ENCODE measurements at regions not wholly inside any gene's neighbourhood (a gene's known extent, or its start where the extent isn't known, plus 50 kb on each side); places are given as distances from the start of the nearest gene placed in this dataset.

DNA sequence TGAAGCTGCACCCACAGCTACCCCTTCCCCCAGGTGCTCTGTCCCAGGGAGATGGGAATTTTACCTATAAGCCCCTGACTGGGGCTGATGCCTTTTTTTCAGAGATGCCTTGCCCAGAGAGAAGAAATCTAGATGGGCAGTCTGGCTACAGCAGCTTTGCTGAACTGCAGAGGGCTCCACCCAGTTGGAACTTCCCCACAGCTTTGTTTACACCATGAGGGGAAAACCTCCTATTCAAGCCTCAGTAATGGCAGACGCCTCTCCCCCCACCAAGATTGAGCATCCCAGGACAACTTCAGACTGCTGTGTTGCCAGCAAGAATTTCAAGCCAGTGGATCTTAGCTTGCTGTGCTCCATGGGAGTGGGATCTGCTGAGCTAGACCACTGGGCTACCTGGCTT lies 122.6 kb upstream of the MOCS1 start:
- DNase-seq = no peak

DNA sequence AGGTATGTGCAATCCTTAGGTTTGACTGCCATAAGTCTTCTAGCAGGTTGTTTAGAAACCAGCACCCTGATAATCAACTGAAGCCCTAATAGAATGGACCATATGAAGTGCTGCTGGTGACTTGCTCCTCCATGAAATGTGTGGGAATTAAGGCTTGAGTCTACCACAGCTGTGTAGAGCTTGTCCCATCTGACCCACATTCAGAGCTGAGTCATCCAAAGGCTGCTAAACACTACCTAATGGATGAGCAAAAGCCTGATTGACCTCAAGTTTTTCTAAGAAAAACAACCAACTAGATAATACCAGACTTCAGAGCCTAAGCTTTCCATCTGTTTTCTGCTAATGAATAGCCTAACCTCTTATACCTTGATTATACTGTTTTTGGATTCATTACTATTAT lies 120.3 kb upstream of the MOCS1 start:
- DNase-seq = no peak

DNA sequence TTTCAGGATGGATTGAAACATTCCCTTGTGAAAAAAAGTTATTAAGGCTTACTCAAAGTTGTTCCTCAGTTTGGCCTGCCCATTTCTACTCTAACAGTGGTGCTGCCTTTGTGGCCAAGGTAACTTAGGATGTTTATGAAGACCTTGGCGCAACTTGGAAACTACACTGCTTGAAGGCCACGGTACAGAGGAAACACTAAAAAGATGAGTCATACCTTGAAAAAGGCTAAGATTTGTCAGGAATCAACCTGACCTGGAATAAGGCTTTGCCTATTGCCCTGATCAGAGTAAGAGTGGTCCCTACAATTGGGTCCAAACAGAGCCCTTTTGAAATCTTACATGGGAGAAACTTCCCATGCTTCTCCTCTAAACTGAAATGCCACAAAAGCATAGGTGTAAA lies 119.9 kb upstream of the MOCS1 start:
- no peak for DNase-seq

DNA sequence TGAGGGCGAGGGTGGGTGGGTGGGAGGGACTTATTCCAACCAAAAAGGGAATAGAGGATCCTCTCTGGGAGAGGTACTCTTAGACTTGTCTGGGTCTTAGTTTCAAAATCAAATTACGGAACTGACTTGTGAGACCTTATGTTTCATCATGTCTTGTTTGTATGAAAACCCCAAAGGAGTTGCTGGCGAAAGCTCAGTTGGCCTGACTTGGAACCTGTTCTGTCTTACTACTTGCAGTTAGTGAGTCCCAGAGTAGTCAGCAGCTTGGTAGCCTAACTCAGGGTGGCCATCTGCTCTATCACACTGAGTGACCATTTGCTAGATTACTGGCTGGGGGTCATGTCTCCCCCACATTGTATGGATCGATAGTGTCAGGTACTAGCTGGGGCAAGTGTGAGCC lies 114.9 kb upstream of the MOCS1 start:
- no peak for DNase-seq

DNA sequence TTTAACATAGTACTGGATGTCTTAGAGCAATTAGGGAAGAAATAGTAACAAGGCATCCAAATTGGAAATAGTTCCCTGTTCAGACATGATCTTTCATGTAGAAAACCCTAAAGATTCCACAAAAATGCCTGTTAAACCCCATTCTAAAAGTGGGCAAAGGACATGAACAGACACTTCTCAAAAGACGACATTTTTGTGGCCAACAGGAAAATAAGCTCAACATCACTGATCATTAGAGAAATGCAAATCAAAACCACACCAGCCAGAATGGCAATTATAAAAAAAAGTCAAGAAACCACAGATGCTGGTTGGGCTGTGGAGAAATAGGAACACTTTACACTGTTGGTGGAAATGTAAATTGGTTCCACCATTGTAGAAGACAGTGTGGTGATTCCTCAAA lies 109.9 kb upstream of the MOCS1 start:
- no peak for DNase-seq

DNA sequence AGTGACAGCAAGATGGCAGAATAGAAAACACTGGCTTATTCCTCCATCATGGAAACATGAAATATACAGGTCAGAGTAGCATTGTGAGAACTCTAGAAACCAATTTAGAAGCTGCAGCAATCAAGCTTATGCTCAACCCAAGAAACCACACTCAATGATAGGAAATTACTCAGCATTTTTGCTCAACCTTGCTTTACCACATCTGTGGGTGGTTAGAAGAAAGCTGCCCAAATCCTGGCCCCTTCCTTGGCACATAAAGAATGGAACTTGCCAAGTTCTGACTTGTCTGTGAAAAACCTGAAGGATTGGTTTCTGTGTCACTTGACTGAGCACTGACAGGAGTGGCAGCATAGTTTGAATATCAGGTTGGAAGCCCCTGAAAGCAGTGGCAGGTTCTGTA lies 108.0 kb upstream of the MOCS1 start:
- DNase-seq = no peak

DNA sequence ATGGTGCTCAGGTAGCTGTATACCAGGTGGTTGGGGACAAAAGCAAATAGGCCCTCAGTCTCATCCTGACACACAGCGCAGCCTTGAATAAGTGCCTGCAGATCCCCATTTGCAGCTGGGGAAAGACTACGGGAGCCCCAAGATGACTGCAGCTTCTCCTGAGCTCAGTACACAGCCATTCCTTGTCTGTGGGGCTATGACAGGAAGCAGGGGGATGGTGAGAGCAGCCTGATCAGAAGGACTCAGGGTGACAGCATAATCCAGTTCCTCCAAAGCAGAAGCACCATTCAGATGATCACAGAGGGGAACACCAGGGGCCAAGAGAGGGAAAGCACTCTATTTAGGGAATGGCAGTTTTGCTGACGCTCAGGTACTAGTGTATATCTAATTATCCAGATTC lies 104.8 kb upstream of the MOCS1 start:
- no peak for DNase-seq

DNA sequence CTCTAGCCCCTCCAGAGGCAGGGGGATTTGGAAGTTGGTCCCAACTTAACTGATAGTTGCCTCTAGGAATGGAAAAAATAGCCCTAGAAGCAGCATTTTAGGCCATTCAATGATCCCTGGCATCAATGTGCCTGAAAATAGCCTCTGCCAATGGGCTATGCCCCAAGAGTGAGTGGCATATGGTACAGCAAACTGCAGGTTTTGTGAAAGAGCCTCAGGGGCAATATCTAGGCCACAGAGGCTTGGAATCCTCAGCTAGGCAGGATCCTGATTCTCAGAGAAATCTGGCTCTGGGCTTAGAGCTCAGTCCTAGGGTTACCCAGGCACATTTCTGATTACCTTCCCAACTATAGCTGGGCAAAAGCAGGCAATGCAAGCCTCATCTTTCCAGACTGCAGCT lies 104.4 kb upstream of the MOCS1 start:
- DNase-seq = no peak

DNA sequence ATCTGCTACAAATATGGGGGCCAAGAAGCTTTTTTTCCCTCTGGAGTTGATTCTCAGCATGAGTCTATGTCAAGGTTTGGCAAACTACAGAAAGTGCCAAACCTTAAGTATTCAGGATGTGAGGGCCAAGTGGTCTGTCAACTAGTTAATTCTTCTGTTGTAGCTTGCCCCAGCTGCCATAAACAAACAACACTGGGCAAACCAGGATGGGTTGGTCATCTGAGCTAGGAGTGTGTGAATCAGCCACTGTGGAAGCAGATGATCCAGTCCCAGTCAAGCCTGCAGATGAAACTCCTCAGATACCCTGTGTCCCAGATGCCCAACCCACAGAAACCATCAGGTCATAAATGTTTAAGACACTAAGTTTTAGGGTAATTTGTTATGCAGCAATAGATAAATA lies 103.0 kb upstream of the MOCS1 start:
- DNase-seq = no peak

DNA sequence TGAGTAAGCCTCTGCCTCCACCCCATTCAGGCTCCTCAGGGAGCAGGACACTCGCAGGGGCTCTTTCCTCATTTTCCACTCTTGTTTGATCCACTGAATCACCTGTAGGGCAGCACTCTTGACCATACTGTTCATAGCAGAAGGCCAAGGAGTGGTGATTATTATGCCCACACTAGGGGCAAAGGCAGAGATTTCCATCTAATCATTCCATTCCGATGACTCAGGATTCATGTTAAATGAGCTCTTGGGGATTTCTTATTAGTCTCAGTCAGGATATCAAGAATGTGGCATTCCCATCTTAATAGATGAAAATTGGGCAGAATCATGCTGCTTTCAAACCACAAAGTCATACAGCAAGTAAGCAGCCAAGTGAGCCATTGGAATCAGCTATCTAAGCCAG lies 101.9 kb upstream of the MOCS1 start:
- no peak for DNase-seq

DNA sequence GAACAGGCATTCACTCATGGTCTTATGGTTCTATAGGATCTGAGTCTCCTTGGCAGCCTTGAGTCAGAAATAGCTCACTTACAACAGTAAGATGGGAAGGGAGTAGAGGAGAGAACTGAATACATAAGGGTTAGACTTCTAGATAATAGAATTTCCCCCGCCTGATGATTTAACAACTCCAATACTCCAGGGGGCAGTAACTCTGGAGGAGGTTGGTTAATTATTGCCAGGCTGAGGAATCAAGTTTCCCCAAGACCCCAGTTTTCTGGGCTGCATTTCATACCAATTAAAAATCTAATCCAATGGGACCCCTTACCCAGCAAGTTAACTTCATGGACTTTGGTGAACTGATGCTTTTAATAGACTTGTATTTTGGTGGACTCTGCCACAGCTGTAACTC lies 94.2 kb upstream of the MOCS1 start:
- no peak for DNase-seq

DNA sequence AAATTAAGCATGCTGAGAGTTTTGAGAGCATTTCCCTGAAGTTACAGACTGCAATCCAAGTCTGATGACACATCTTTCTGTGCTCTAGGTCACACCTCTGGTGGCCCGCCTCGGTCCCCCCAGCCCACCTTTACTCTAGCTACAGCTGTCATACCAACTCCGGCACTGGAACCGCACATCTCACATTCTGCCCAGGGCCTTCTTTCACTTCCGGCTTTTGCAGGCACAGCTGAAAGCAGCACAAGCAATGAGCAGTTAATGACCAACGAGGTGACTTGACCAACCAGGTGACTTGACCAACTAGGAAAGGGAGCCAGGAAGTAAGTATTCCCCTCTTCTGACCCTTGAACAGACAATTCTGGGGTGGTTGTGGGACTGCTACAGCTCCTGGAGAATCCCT lies 88.6 kb upstream of the MOCS1 start:
- no peak for DNase-seq

DNA sequence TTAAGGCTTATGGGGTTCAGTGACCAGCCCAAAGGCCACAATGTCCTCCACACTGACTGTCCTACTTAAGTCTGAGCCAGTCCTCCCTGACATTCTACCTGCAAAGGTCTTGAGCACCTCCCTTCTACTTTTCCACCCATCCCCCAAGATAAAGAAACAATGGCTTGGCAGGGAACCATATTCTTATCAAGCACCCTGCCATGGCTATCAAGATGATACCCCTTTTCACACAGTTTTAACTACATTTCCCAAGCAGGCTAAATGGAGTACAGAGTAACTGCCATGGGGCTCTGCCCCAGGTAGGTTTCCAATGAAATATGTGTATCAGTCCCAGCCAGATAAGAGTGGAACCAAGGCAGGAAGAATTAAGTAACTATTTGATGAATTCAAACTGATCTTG lies 85.9 kb upstream of the MOCS1 start:
- DNase-seq = no peak

DNA sequence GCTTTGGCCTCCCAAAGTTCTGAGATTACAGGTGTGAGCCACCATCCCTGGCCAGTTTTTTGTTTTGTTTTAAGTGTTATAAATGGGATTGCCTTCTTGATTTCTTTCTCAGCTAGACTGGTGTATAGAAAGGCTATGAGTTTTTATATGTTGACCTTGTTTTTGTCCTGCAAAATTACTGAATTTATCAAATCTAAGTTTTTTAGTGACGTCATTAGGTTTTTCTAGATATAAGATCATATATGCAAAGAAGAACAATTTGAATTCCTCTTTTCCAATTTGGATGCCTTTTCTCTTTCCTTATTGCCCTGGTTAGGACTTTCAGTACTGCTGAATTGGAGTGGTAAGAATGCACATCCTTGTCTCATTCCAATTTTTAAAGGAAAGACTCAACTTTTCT lies 81.3 kb upstream of the MOCS1 start:
- no peak for DNase-seq

DNA sequence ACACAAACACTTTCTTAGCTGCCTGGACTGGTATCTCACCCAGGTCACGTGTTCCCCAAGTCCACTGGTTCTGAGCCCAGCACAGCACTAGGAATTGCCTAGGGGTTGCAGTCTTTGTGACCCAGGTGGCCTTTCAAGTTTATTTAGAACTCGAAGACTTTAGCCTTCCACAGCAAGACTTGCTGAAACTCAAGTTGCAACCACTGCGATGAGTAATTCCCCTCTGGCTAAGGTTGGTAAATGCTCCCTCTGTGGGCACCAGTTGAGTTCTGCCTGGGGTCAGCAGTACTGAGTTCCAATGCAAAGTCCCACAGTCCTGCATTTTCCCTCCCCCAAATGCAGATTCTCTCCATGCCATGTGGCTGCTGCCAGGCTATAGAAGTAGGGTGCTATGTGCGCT lies 77.6 kb upstream of the MOCS1 start:
- no peak for DNase-seq

DNA sequence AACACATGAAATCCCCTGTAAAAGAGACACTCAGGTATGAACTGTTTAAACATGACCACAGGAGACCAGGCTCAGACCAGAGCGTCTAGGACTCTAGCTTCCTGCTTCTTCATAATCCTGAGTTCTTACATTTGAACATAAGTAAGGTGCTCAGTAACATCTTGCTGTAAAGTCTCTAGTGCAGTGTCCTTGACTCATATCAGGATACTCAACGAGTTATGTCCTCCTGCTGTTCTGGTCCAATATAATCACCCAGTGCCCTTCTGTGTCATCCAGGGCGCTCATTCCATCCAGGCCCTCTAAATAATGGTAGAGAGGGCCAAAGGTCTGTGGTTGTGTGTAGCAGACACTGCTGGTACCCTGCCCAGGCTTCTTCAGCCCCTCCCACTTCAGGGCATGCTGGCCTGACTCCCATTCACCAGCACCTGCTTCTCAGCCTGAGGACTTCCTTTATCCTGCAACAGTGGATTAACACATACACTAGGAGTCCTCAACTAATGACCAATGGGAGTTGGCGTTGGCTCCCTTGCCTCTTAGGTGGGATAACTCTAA lies 66.8 kb upstream of the MOCS1 start:
- no peak for DNase-seq

DNA sequence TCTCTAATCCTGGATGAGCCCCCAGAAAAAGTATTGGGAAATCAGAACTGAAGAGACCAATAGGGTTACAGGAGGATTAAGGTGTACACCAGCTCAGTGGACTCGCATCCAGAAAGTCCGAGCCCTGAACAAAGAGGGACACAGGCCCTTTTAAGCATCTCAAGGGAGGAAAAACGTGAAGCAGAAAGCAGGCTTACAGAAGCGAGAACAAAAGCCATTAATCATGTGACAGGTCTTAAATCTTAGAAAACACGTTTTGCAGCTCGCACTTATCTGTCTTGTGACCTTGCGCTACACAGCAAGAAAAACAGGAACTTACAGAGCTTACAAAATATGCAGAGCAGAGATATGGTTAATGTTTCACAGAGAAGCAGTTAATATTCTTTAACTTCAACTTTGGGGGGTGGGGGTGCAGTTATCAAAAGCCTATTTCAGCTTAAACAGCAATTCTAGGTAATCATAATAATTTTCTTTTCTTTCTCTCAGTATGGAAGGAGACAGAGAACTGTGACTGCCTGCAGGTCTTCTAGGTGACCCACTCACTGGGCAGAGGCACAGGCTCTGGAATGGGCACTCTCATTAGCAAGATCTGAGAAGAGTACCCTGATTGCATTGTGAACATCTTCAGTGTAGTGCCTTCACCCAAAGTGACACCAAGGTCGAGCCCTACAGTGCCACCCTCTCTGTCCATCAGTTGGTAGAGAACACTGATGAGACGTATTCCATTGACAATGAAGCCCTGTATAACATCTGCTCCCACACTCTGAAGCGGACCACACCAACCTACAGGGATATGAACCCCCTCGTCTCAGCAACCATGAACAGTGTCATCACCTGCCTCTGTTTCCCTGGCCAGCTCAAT lies 65.0 kb upstream of the MOCS1 start:
- no peak for DNase-seq

DNA sequence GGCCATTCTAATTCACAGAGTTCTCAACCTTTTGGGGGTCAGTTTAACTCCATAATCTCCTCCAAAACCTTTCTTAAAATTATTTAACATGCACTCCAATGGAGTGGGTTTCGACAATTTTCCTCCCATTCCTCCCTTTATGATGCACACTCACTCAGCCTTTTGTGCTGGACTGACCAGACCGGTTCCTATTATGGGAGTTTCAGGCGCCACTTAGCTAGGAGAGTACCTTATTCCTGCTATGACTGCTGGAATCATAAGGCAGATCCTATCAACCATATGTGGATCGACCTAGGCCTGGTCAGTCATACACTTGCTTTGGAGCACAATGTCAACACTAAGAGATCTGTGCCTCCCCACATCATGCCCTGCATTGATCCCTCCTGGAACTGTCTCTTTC lies 63.9 kb upstream of the MOCS1 start:
- no peak for DNase-seq

DNA sequence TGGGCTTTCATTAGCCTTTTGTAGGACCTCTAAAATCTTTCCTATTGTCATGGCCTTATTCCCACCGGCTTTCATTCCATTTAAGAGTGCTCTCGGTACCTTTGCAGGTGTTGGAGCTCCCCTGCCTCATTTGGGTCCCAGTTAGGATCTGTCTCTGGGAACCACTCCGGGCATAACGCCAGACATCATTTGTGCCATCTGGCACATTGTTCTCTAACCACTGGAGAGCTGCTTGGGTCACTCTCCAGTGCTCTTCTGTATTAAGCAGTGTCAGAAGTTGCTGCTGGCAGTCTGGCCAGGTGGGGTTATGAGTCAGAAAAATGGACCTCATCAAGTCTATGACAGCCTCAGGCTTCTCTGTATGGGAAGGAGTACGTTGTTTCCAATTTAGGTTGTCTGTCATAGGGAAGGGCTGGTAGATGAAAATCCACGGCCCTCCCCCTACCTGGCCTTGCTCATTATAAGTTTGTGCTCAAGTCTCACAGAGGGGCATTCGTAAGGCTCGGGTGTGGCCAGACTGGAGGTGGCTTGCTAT lies 62.9 kb upstream of the MOCS1 start:
- DNase-seq = no peak

DNA sequence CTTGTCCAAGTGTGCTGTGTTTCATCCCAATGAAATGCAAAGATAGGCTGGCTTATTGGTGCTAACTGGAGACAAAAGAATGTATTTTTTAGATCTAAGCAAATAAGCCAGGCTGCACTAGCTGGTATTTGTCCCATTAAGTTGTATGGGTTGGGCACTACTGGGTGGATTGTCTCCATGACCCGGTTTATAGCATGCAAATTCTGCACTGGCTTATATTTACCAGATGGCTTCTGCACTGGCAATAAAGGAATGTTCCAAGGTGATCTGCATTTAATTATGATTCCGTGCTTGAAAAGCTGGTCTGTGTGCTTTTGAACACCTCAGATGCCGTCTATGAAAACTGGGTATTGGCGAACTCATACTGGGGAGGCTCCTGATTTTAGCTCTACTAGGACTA lies 61.4 kb upstream of the MOCS1 start:
- DNase-seq = no peak

DNA sequence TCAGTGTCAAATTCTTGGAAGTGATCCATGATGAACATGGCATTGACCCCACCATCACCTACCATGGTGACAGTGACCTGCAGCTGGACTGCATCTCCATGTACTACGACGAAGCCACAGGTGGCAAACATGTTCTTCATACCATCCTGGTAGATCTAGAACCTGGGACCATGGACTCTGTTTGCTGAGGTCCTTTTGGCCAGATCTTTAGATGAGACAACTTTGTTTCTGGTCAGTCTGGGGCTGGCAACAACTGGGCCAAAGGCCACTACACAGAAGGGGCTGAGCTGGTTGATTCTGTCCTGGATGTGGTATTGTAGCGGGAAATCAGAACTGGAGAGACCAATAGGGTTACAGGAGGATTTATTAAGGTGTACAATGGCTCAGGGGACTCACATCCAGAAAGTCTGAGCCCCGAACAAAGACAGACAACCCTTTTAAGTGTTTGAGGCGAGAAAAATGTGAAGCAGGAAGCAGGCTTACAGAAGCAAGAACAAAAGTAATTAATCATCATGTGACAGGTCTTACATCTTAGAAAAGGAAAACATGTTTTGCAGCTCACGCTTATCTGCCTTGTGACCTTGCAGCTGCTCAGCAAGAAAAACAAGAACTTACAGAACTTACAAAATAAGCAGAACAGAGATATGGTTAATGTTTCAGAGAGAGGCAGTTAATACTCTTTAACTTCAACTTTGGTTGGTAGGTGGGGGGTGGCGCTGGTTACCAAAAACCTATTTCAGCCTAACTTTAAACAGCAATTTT lies 58.8 kb upstream of the MOCS1 start:
- no peak for DNase-seq

Data from stimulated activated CD4-positive, alpha-beta T cell treated with anti-CD3 and anti-CD28 coated beads, Interleukin-4, amount 100 ng/mL, for 24 hours (primary cell).